ENCODE measurements at regions not wholly inside any gene's neighbourhood (a gene's known extent, or its start where the extent isn't known, plus 50 kb on each side); places are given as distances from the start of the nearest gene placed in this dataset.
"Not testable (repeated sequence)": the region's sequence is repeated elsewhere in the genome, so short reads cannot be mapped to it uniquely, and the experiment has no call there.

GRCh38 chr9:75417471-75417870 lies 329.2 kb downstream of the OSTF1 start:
- no peak for DNase-seq

- no peak for DNase-seq
These were observed 330.2 kb downstream of the OSTF1 start for GRCh38 chr9:75418518-75418917.

GRCh38 chr9:75422944-75423522 lies 334.7 kb downstream of the OSTF1 start:
- DNase-seq = no peak

- DNase-seq = no peak
These were observed 341.5 kb downstream of the OSTF1 start for GRCh38 chr9:75429531-75430475.

GRCh38 chr9:75431375-75431774 lies 343.1 kb downstream of the OSTF1 start:
- DNase-seq = no peak

GRCh38 chr9:75432386-75432785 lies 344.1 kb downstream of the OSTF1 start:
- no peak for DNase-seq

- DNase-seq = no peak
These were observed 344.6 kb downstream of the OSTF1 start for GRCh38 chr9:75432888-75433287.

GRCh38 chr9:75438716-75439115 lies 350.4 kb downstream of the OSTF1 start:
- DNase-seq = no peak

- no peak for DNase-seq
These were observed 352.6 kb downstream of the OSTF1 start for GRCh38 chr9:75440914-75441313.

GRCh38 chr9:75445144-75445543 lies 356.8 kb downstream of the OSTF1 start:
- no peak for DNase-seq

- no peak for DNase-seq
These were observed 359.0 kb downstream of the OSTF1 start for GRCh38 chr9:75447281-75447680.

GRCh38 chr9:75448281-75448680 lies 360.0 kb downstream of the OSTF1 start:
- no peak for DNase-seq

- DNase-seq = no peak
These were observed 360.6 kb downstream of the OSTF1 start for GRCh38 chr9:75448955-75449354.

- no peak for DNase-seq
These were observed 362.7 kb downstream of the OSTF1 start for GRCh38 chr9:75451045-75451444.

GRCh38 chr9:75451505-75451904 lies 363.2 kb downstream of the OSTF1 start:
- DNase-seq = no peak

- no peak for DNase-seq
These were observed 364.2 kb downstream of the OSTF1 start for GRCh38 chr9:75452512-75452911.

- no peak for DNase-seq
These were observed 365.7 kb downstream of the OSTF1 start for GRCh38 chr9:75454043-75454442.

GRCh38 chr9:75454891-75455290 lies 366.6 kb downstream of the OSTF1 start:
- DNase-seq = no peak

- DNase-seq = no peak
These were observed 367.2 kb downstream of the OSTF1 start for GRCh38 chr9:75455444-75455921.

- DNase-seq = no peak
These were observed 368.4 kb downstream of the OSTF1 start for GRCh38 chr9:75456698-75457097.

- DNase-seq = no peak
These were observed 369.2 kb downstream of the OSTF1 start for GRCh38 chr9:75457474-75458011.

GRCh38 chr9:75459311-75459710 lies 371.0 kb downstream of the OSTF1 start:
- DNase-seq = not testable (repeated sequence)

- no peak for DNase-seq
These were observed 372.9 kb downstream of the OSTF1 start for GRCh38 chr9:75461183-75461582.

- no peak for DNase-seq
These were observed 374.6 kb downstream of the OSTF1 start for GRCh38 chr9:75462866-75463265.

Data from right forelimb (tissue), 1 donor.